ENCODE measurements at regions not wholly inside any gene's neighbourhood (a gene's known extent, or its start where the extent isn't known, plus 50 kb on each side); places are given as distances from the start of the nearest gene placed in this dataset.
"Not testable (repeated sequence)": the region's sequence is repeated elsewhere in the genome, so short reads cannot be mapped to it uniquely, and the experiment has no call there.

DNA sequence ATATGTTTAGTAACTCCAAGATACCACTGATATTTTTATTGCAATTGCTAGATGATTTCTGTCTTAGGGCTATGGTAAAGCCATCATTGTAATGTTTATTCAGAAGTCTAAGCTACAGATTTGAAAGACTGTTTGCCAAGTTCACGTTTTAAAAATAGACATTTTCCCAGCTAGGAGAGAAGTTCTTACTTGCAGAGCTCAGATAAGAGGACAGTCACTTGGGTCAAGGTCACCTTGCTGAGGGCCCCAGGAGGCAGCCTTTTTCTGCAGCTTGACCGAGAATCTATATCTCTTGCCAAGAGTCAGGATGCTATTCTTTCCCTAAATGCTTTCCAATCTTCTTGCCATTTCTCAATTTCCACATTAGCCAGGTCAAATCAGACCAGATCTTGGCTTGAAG, 1011.2 kb downstream of the KCNMA1 start:
- Mint-ChIP-seq H3K36me3 (ENCODE audit: low read depth) (no peaks in the 10 kb centered on the region), H3K27ac (no peak overlapping the region), H3K27me3 (no peaks in the 10 kb centered on the region), H3K4me1 (no peaks in the 10 kb centered on the region), H3K4me3 (no peak overlapping the region), H3K9me3 (ENCODE audit: low read depth) (no peaks in the 10 kb centered on the region)
- POLR2A ChIA-PET = no interaction called here
- CTCF ChIA-PET = no interaction called here
- no peak for DNase-seq
- intact Hi-C loops (cut with DNase I, micrococcal nuclease) = loop anchor here in 1 of 2 experiments (10.0 kb wide), 1 partner anchor 478 kb away; no protein-coding TSS in a partner anchor
- ATAC-seq = no peak

GRCh38 chr10:76624470-76624869, 1013.1 kb downstream of the KCNMA1 start:
- POLR2A ChIA-PET = no interaction called here
- intact Hi-C loops (cut with DNase I, micrococcal nuclease) = loop anchor here in 1 of 2 experiments (10.0 kb wide), 1 partner anchor 480 kb away; no protein-coding TSS in a partner anchor
- Mint-ChIP-seq H3K27ac (no peak overlapping the region), H3K36me3 (ENCODE audit: low read depth) (no peaks in the 10 kb centered on the region), H3K4me1 (no peaks in the 10 kb centered on the region), H3K9me3 (ENCODE audit: low read depth) (peaks cover 7% of the 10 kb centered on the region), H3K4me3 (no peak overlapping the region), H3K27me3 (no peaks in the 10 kb centered on the region)
- ATAC-seq (no peak), DNase-seq (no peak)
- CTCF ChIA-PET = interaction anchor here (1.2 kb wide), 1 partner anchor 77 kb away, joined by 3 read pairs; no protein-coding TSS in a partner anchor

- intact Hi-C loops (cut with DNase I, micrococcal nuclease) = loop anchor here in 1 of 2 experiments (10.0 kb wide), 1 partner anchor 483 kb away; no protein-coding TSS in a partner anchor
- CTCF ChIA-PET = no interaction called here
- ATAC-seq (no peak), DNase-seq (no peak)
- Mint-ChIP-seq H3K4me3 (no peak overlapping the region), H3K27me3 (no peaks in the 10 kb centered on the region), H3K36me3 (ENCODE audit: low read depth) (no peaks in the 10 kb centered on the region), H3K9me3 (ENCODE audit: low read depth) (peaks cover 7% of the 10 kb centered on the region), H3K4me1 (no peaks in the 10 kb centered on the region), H3K27ac (no peak overlapping the region)
- POLR2A ChIA-PET = no interaction called here
Observed at GRCh38 chr10:76621886-76622620, 1015.6 kb downstream of the KCNMA1 start.

DNA sequence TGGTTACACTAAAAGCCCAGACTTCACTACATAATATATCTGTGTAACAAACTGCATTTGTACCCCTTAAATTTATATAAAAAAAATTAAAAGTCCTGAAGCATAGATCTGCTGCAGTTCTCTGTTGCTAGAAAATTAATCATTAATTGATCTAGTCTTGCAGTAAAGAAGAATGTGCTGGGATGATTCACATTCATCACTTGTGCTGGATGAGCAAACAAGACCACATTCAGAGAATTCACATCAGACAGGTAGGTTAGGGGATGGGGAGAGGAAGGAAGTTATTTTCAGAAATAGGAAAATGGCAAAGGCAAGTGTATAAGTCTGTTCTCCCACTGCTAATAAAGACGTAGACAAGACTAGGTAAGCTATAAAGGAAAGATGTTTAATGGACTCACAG, 1019.0 kb downstream of the KCNMA1 start:
- Mint-ChIP-seq H3K27ac (no peak overlapping the region), H3K27me3 (no peaks in the 10 kb centered on the region), H3K9me3 (ENCODE audit: low read depth) (peaks cover 11% of the 10 kb centered on the region), H3K36me3 (ENCODE audit: low read depth) (no peaks in the 10 kb centered on the region), H3K4me1 (no peaks in the 10 kb centered on the region), H3K4me3 (no peak overlapping the region)
- CTCF ChIA-PET = no interaction called here
- POLR2A ChIA-PET = no interaction called here
- intact Hi-C loops (cut with DNase I, micrococcal nuclease) = no loop called here
- DNase-seq (no peak), ATAC-seq (peak; percentile 28)

- no peaks in the 10 kb centered on the region for H3K27me3 Mint-ChIP-seq
- peak; percentile 57 for ATAC-seq
- no peak overlapping the region for H3K27ac Mint-ChIP-seq
Observed at GRCh38 chr10:76618171-76618570, 1019.4 kb downstream of the KCNMA1 start.

DNA sequence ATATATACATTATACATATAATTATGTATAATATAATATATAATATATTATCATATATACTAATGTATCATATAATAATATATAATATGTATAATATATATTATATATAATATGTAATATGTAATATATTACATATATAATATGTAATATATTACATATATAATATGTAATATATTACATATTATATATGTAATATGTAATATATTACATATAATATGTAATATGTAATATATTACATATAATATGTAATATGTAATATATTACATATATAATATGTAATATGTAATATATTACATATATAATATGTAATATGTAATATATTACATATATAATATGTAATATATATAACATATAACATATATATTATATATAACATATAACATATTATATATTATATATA, 1020.9 kb downstream of the KCNMA1 start:
- H3K4me3 Mint-ChIP-seq; H3K27me3 Mint-ChIP-seq; ATAC-seq; H3K4me1 Mint-ChIP-seq; POLR2A ChIA-PET; intact Hi-C loops (cut with DNase I, micrococcal nuclease); DNase-seq; H3K27ac Mint-ChIP-seq; CTCF ChIA-PET; H3K36me3 Mint-ChIP-seq (ENCODE audit: low read depth): not testable (repeated sequence)
- H3K9me3 Mint-ChIP-seq (ENCODE audit: low read depth) = peaks cover 13% of the 10 kb centered on the region

More at GRCh38 chr10:76618171-76618570, 1019.4 kb downstream of the KCNMA1 start:
- Mint-ChIP-seq H3K4me1 (no peaks in the 10 kb centered on the region), H3K36me3 (ENCODE audit: low read depth) (no peaks in the 10 kb centered on the region), H3K9me3 (ENCODE audit: low read depth) (peaks cover 11% of the 10 kb centered on the region), H3K4me3 (no peak overlapping the region)
- no peak for DNase-seq
- intact Hi-C loops (cut with DNase I, micrococcal nuclease) = no loop called here
- ChIA-PET POLR2A (no interaction called here), CTCF (no interaction called here)

GRCh38 chr10:76615049-76615448, 1022.6 kb downstream of the KCNMA1 start:
- no peak overlapping the region for H3K4me3 Mint-ChIP-seq
- no peaks in the 10 kb centered on the region for H3K4me1 Mint-ChIP-seq
- peaks cover 9% of the 10 kb centered on the region for H3K9me3 Mint-ChIP-seq (ENCODE audit: low read depth)
- no peak for DNase-seq
- no peak for ATAC-seq
- no peak overlapping the region for H3K27ac Mint-ChIP-seq
- CTCF ChIA-PET = no interaction called here
- H3K27me3 Mint-ChIP-seq = no peaks in the 10 kb centered on the region
- H3K36me3 Mint-ChIP-seq (ENCODE audit: low read depth) = no peaks in the 10 kb centered on the region
- POLR2A ChIA-PET = no interaction called here
- intact Hi-C loops (cut with DNase I, micrococcal nuclease) = no loop called here
